Tibial nerve (tissue), 4 donors: ENCODE measurements at regions not wholly inside any gene's neighbourhood (a gene's known extent, or its start where the extent isn't known, plus 50 kb on each side); places are given as distances from the start of the nearest gene placed in this dataset.

Experiments
- DNase-seq, 2 donors: peaks; one replicate each; pipeline ENCODE4 v3.0.0-alpha.2; 2019; ENCODE audit warnings: low spot score in 2 of 2
- H3K27ac ChIP-seq, 4 donors: fragments of 200-600 bp; sonication (generic) in 3 of 4; one replicate each; pipeline ENCODE4 v1.5.1; 2017 to 2019; ENCODE audit warnings: mild to moderate bottlenecking in 1 of 4
- H3K27me3 ChIP-seq, 2 donors: fragments of 200-600 bp; sonication (generic) in 1 of 2; one replicate each; pipeline versions ENCODE4 v1.5.1 to v1.6.0; 2017 to 2019
- H3K36me3 ChIP-seq, 3 donors: fragments of 200-600 bp; sonication (generic); one replicate each; pipeline ENCODE4 v1.5.1; 2018 to 2019
- H3K4me1 ChIP-seq, 4 donors: fragments of 200-600 bp; sonication (generic) in 3 of 4; one replicate each; pipeline ENCODE4 v1.5.1; 2017 to 2019
- H3K4me3 ChIP-seq, 4 donors: fragments of 200-600 bp; sonication (generic) in 3 of 4; one replicate each; pipeline ENCODE4 v1.5.1; 2017 to 2019; ENCODE audit warnings: mild to moderate bottlenecking in 1 of 4, moderate library complexity in 1 of 4
- H3K9me3 ChIP-seq, 4 donors: fragments of 200-600 bp; sonication (generic) in 3 of 4; one replicate each; pipeline ENCODE4 v1.5.1; 2017 to 2019
- EP300 ChIP-seq, 2 donors: sonication (generic); formaldehyde crosslinking; IDR thresholded peaks; one replicate each; pipeline ENCODE4 v1.6.1; 2017; ENCODE audit warnings: antibody characterized with exemption in 2 of 2, mild to moderate bottlenecking in 1 of 2
- POLR2A ChIP-seq, 2 donors: fragments of 450-650 bp; IDR thresholded peaks; one replicate each; pipeline ENCODE4 v1.6.1; 2017; ENCODE audit warnings: antibody characterized with exemption in 2 of 2, mild to moderate bottlenecking in 2 of 2, moderate library complexity in 2 of 2
- WGBS, 2 donors: methylation state at CpG; one replicate each; pipeline ENCODE4 v1.1.5; 2018; 5-methylcytosine and 5-hydroxymethylcytosine counted together
- TF ChIP-seq, protein P1 (sequence below), 5 experiments: fragments of 200-600 bp in 3 of 5; fragments of 450-650 bp in 2 of 5; sonication (generic) in 3 of 5; IDR thresholded peaks; one replicate each; pipeline ENCODE4 v1.5.1; 2016 to 2019; ENCODE audit warnings: antibody characterized with exemption in 5 of 5, mild to moderate bottlenecking in 3 of 5, moderate library complexity in 2 of 5

DNA sequence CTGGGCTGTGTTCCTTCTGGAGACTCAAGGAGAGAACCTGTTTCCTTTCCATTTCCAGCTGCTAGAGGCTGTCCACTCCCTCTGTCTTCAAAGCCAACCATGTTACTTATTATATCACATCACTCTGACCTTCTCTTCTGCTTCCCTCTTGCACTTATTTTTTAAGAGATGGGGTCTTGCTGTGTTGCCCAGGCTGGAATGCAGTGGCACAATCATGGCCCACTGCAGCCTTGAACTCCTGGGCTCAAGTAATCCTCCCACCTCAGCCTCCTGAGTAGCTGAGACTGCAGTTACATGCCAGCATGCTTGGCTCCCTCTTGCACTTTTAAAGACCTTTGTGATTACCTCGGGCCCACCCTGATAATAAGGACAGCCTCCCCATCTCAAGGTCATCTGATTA is 160.0 kb upstream of the DTNBP1 start:
- DNase-seq: no peak
- Histone ChIP-seq H3K4me1 (no peaks in the 10 kb centered on the region), H3K27ac (no peak overlapping the region), H3K9me3 (no peaks in the 10 kb centered on the region), H3K36me3 (no peaks in the 10 kb centered on the region), H3K4me3 (no peak overlapping the region), H3K27me3 (no peaks in the 10 kb centered on the region)
- TF ChIP-seq, protein P1, sequence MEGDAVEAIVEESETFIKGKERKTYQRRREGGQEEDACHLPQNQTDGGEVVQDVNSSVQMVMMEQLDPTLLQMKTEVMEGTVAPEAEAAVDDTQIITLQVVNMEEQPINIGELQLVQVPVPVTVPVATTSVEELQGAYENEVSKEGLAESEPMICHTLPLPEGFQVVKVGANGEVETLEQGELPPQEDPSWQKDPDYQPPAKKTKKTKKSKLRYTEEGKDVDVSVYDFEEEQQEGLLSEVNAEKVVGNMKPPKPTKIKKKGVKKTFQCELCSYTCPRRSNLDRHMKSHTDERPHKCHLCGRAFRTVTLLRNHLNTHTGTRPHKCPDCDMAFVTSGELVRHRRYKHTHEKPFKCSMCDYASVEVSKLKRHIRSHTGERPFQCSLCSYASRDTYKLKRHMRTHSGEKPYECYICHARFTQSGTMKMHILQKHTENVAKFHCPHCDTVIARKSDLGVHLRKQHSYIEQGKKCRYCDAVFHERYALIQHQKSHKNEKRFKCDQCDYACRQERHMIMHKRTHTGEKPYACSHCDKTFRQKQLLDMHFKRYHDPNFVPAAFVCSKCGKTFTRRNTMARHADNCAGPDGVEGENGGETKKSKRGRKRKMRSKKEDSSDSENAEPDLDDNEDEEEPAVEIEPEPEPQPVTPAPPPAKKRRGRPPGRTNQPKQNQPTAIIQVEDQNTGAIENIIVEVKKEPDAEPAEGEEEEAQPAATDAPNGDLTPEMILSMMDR (IDR thresholded peaks at IDR 0.05): no peak
- no peak for TF ChIP-seq EP300 (IDR thresholded peaks at IDR 0.05)
- TF ChIP-seq POLR2A (IDR thresholded peaks at IDR 0.05): no peak
- WGBS, 2 donors: 16 to 88% methylated on average over 1 of the region's 1 CpG

- 90 to 96% methylated on average over 7 of the region's 7 CpGs for WGBS, 2 donors
- H3K4me3 ChIP-seq: no peak overlapping the region
- TF ChIP-seq, protein P1 (IDR thresholded peaks at IDR 0.05): no peak
- TF ChIP-seq POLR2A (IDR thresholded peaks at IDR 0.05): no peak
- TF ChIP-seq EP300 (IDR thresholded peaks at IDR 0.05): no peak
- H3K27me3 ChIP-seq: no peaks in the 10 kb centered on the region
- no peak for DNase-seq
- H3K36me3 ChIP-seq: no peaks in the 10 kb centered on the region
- H3K27ac ChIP-seq: no peak overlapping the region
- no peaks in the 10 kb centered on the region for H3K9me3 ChIP-seq
- no peaks in the 10 kb centered on the region for H3K4me1 ChIP-seq
Observed at GRCh38 chr6:15819841-15820240, 157.0 kb upstream of the DTNBP1 start.

DNA sequence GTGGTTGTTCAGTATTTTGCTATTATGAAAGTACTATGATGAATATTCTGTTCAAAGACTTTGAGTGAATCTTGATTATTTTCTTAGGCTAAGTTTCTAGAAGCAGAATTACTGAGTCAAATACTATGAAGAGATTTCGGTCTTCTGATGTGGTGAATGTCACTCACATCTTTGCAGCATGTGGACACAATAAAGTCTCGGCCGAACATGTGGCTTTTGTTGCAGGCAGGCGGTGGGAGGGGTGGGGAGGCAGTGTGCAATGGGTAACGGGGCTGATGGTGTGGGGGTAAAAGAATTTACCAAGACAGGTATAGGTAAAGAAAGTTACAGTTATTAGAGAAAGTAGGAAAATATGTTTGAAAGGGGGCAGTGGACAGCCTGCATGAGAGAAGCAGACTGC is 156.4 kb upstream of the DTNBP1 start:
- Histone ChIP-seq H3K27me3 (no peaks in the 10 kb centered on the region), H3K4me1 (no peaks in the 10 kb centered on the region), H3K27ac (no peak overlapping the region), H3K9me3 (no peaks in the 10 kb centered on the region), H3K4me3 (no peak overlapping the region), H3K36me3 (no peaks in the 10 kb centered on the region)
- no peak for DNase-seq
- no peak for TF ChIP-seq EP300 (IDR thresholded peaks at IDR 0.05)
- TF ChIP-seq POLR2A (IDR thresholded peaks at IDR 0.05): no peak
- TF ChIP-seq, protein P1 (IDR thresholded peaks at IDR 0.05): no peak
- 75 to 76% methylated on average over 5 of the region's 5 CpGs for WGBS, 2 donors

GRCh38 chr6:15818491-15818890 is 155.7 kb upstream of the DTNBP1 start:
- no peak overlapping the region for H3K27ac ChIP-seq
- no peak for DNase-seq
- no peaks in the 10 kb centered on the region for H3K27me3 ChIP-seq
- H3K4me3 ChIP-seq: no peak overlapping the region
- TF ChIP-seq, protein P1 (IDR thresholded peaks at IDR 0.05): no peak
- TF ChIP-seq POLR2A (IDR thresholded peaks at IDR 0.05): no peak
- no peak for TF ChIP-seq EP300 (IDR thresholded peaks at IDR 0.05)
- WGBS, 2 donors: 45 to 47% methylated on average over 2 of the region's 2 CpGs
- H3K9me3 ChIP-seq: no peaks in the 10 kb centered on the region
- no peaks in the 10 kb centered on the region for H3K4me1 ChIP-seq
- no peaks in the 10 kb centered on the region for H3K36me3 ChIP-seq

DNA sequence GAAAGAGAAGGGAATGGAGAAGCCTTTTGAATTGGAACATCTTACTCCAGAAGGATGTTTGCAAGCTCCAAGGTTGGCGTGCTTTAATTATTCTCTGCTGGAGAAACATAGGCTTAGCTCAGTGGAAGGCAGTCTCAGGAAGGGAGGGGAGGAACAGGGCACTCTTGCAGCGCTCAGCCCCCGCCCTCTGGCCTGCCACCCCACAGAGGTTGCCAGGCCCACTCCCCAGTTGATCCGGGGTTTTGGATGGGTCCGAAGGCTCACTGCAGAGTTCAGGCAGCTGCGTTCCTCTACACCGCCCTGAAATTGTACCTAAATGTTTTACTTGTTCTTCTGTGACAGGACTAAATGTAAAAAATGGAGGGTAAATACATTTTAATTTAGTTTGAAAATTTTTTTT is 155.2 kb upstream of the DTNBP1 start:
- H3K27me3 ChIP-seq: no peaks in the 10 kb centered on the region
- no peaks in the 10 kb centered on the region for H3K36me3 ChIP-seq
- DNase-seq: no peak
- no peak for TF ChIP-seq EP300 (IDR thresholded peaks at IDR 0.05)
- TF ChIP-seq, protein P1 (IDR thresholded peaks at IDR 0.05): no peak
- no peak for TF ChIP-seq POLR2A (IDR thresholded peaks at IDR 0.05)
- 93% methylated on average over 7 of the region's 7 CpGs for WGBS, 2 donors
- no peak overlapping the region for H3K4me3 ChIP-seq
- no peak overlapping the region for H3K27ac ChIP-seq
- H3K9me3 ChIP-seq: no peaks in the 10 kb centered on the region
- no peaks in the 10 kb centered on the region for H3K4me1 ChIP-seq
